Gastrocnemius medialis (tissue), 4 donors: ENCODE measurements at regions not wholly inside any gene's neighbourhood (a gene's known extent, or its start where the extent isn't known, plus 50 kb on each side); places are given as distances from the start of the nearest gene placed in this dataset.

Experiments
- ATAC-seq, 2 donors: fragments of 150-250 bp; one replicate each; pipeline ENCODE4 v1.9.1; 2016
- DNase-seq, 2 donors: peaks; one replicate each; pipeline ENCODE4 v3.0.0-alpha.2; 2019
- H3K27ac ChIP-seq, 4 donors: fragments of 200-600 bp; sonication (generic); 1 replicate in 1 of 4; 2 replicates in 3 of 4; pipeline ENCODE4 v1.5.1; 2016 to 2018; ENCODE audit warnings: mild to moderate bottlenecking in 2 of 4, moderate library complexity in 1 of 4
- H3K27me3 ChIP-seq, 3 donors: fragments of 200-600 bp; sonication (generic) in 2 of 3; 1 replicate in 1 of 3; 2 replicates in 2 of 3; pipeline versions ENCODE4 v1.5.1 to v1.6.0; 2016 to 2019; ENCODE audit warnings: mild to moderate bottlenecking in 1 of 3, moderate library complexity in 1 of 3
- H3K36me3 ChIP-seq, 2 donors: fragments of 200-600 bp; sonication (generic) in 1 of 2; one replicate each; pipeline ENCODE4 v1.5.1; 2017 to 2018
- H3K4me1 ChIP-seq, 2 donors: fragments of 200-600 bp; sonication (generic) in 1 of 2; one replicate each; pipeline ENCODE4 v1.5.1; 2016 to 2017; ENCODE audit warnings: mild to moderate bottlenecking in 2 of 2
- H3K4me3 ChIP-seq, 4 donors: fragments of 200-600 bp; sonication (generic) in 3 of 4; 1 replicate in 1 of 4; 2 replicates in 3 of 4; pipeline ENCODE4 v1.5.1; 2016 to 2019; ENCODE audit warnings: mild to moderate bottlenecking in 2 of 4
- H3K9me3 ChIP-seq, 3 donors: fragments of 200-600 bp; sonication (generic) in 2 of 3; 1 replicate in 1 of 3; 2 replicates in 2 of 3; pipeline ENCODE4 v1.5.1; 2016 to 2019
- CTCF ChIP-seq, 5 experiments: fragments of 450-650 bp in 3 of 5; fragments of 200-600 bp in 2 of 5; sonication (generic) in 2 of 5; IDR thresholded peaks in 4 of 5; conservative IDR thresholded peaks in 1 of 5; 1 replicate in 4 of 5; 2 replicates in 1 of 5; pipeline ENCODE4 v1.5.1; 2016 to 2019; ENCODE audit warnings: antibody characterized with exemption in 5 of 5, mild to moderate bottlenecking in 3 of 5, moderate library complexity in 3 of 5
- POLR2A ChIP-seq, 2 donors: fragments of 450-650 bp; IDR thresholded peaks; one replicate each; pipeline ENCODE4 v1.6.1; 2017; ENCODE audit warnings: antibody characterized with exemption in 2 of 2, mild to moderate bottlenecking in 2 of 2, moderate library complexity in 2 of 2
- in situ Hi-C, 4 donors: fragments of 200-750 bp; cut with MboI; loops; one replicate each; pipeline versions ENCODE4 v1.15.0 to v1.8.0; 2017; ENCODE audit warnings: low sequenced_read_pairs in 4 of 4
- intact Hi-C: fragments of 100-400 bp; cut with DNase I; formaldehyde crosslinking; loops from one replicate; pipeline ENCODE4 v1.15.1; 2023; ENCODE audit warnings: low total_unique reads

GRCh38 chr4:139611391-139611790, 54.2 kb upstream of the MGST2 start:
- Histone ChIP-seq H3K9me3 (no peaks in the 10 kb centered on the region), H3K27me3 (no peaks in the 10 kb centered on the region), H3K27ac (no peak overlapping the region), H3K4me3 (no peak overlapping the region), H3K4me1 (no peaks in the 10 kb centered on the region), H3K36me3 (no peaks in the 10 kb centered on the region)
- no peak for ATAC-seq
- no peak for DNase-seq
- TF ChIP-seq CTCF (IDR thresholded peaks at IDR 0.05 in 4 of 5, conservative IDR thresholded peaks at IDR 0.05 in 1 of 5) (no peak), POLR2A (IDR thresholded peaks at IDR 0.05) (no peak)
- in situ Hi-C loops (loop anchor here in 1 of 4 donors (5.0 kb wide), 1 partner anchor 36 kb away; no protein-coding TSS in a partner anchor), intact Hi-C loops (no loop called here)

GRCh38 chr4:139609647-139610046, 53.6 kb upstream of the SETD7 start:
- in situ Hi-C loops (loop anchor here in 2 of 4 donors (5.0 kb wide), 2 partner anchors 38 to 43 kb away; no protein-coding TSS in a partner anchor), intact Hi-C loops (no loop called here)
- H3K9me3 ChIP-seq = no peaks in the 10 kb centered on the region
- TF ChIP-seq POLR2A (IDR thresholded peaks at IDR 0.05) (no peak), CTCF (IDR thresholded peaks at IDR 0.05 in 4 of 5, conservative IDR thresholded peaks at IDR 0.05 in 1 of 5) (no peak)
- ATAC-seq (no peak), DNase-seq (no peak)
- no peak overlapping the region for H3K27ac ChIP-seq
- no peaks in the 10 kb centered on the region for H3K27me3 ChIP-seq
- H3K4me1 ChIP-seq = no peaks in the 10 kb centered on the region
- no peaks in the 10 kb centered on the region for H3K36me3 ChIP-seq
- H3K4me3 ChIP-seq = no peak overlapping the region

GRCh38 chr4:139607502-139608060, 51.6 kb upstream of the SETD7 start:
- Histone ChIP-seq H3K9me3 (no peaks in the 10 kb centered on the region), H3K36me3 (no peaks in the 10 kb centered on the region), H3K27ac (no peak overlapping the region), H3K4me3 (peak overlapping the region in 1 of 4 donors; percentile 35), H3K27me3 (no peaks in the 10 kb centered on the region), H3K4me1 (no peaks in the 10 kb centered on the region)
- in situ Hi-C loops = loop anchor here in 1 of 4 donors (5.0 kb wide), 1 partner anchor 45 kb away; no protein-coding TSS in a partner anchor
- TF ChIP-seq CTCF (IDR thresholded peaks at IDR 0.05 in 4 of 5, conservative IDR thresholded peaks at IDR 0.05 in 1 of 5) = no peak
- DNase-seq = no peak
- intact Hi-C loops = no loop called here
- no peak for ATAC-seq

GRCh38 chr4:139606579-139607501, 50.8 kb upstream of the SETD7 start:
- H3K27ac ChIP-seq = no peak overlapping the region
- TF ChIP-seq CTCF (IDR thresholded peaks at IDR 0.05 in 4 of 5, conservative IDR thresholded peaks at IDR 0.05 in 1 of 5) (peak in 1 of 5 experiments; percentile 19), POLR2A (IDR thresholded peaks at IDR 0.05) (no peak)
- H3K9me3 ChIP-seq = no peaks in the 10 kb centered on the region
- DNase-seq = no peak
- H3K4me3 ChIP-seq = peak overlapping the region; percentile 16 to 35 (median 29)
- intact Hi-C loops (no loop called here), in situ Hi-C loops (loop anchor here in 1 of 4 donors (5.0 kb wide), 1 partner anchor 45 kb away; no protein-coding TSS in a partner anchor)
- H3K4me1 ChIP-seq = no peaks in the 10 kb centered on the region
- H3K36me3 ChIP-seq = no peaks in the 10 kb centered on the region
- H3K27me3 ChIP-seq = no peaks in the 10 kb centered on the region
- ATAC-seq = peak; percentile 41 to 57
